ENCODE measurements at regions not wholly inside any gene's neighbourhood (a gene's known extent, or its start where the extent isn't known, plus 50 kb on each side); places are given as distances from the start of the nearest gene placed in this dataset.

- TF ChIP-seq, protein P1, sequence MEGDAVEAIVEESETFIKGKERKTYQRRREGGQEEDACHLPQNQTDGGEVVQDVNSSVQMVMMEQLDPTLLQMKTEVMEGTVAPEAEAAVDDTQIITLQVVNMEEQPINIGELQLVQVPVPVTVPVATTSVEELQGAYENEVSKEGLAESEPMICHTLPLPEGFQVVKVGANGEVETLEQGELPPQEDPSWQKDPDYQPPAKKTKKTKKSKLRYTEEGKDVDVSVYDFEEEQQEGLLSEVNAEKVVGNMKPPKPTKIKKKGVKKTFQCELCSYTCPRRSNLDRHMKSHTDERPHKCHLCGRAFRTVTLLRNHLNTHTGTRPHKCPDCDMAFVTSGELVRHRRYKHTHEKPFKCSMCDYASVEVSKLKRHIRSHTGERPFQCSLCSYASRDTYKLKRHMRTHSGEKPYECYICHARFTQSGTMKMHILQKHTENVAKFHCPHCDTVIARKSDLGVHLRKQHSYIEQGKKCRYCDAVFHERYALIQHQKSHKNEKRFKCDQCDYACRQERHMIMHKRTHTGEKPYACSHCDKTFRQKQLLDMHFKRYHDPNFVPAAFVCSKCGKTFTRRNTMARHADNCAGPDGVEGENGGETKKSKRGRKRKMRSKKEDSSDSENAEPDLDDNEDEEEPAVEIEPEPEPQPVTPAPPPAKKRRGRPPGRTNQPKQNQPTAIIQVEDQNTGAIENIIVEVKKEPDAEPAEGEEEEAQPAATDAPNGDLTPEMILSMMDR (IDR thresholded peaks at IDR 0.05; ENCODE audit: borderline replicate concordance, insufficient read depth, low read depth, low read length), result no peak
- H3K4me3 ChIP-seq (ENCODE audit: low read depth, low read length), result no peak overlapping the region
Observed at GRCh38 chr16:65213866-65214595, 92.2 kb upstream of the CDH11 start.

DNA sequence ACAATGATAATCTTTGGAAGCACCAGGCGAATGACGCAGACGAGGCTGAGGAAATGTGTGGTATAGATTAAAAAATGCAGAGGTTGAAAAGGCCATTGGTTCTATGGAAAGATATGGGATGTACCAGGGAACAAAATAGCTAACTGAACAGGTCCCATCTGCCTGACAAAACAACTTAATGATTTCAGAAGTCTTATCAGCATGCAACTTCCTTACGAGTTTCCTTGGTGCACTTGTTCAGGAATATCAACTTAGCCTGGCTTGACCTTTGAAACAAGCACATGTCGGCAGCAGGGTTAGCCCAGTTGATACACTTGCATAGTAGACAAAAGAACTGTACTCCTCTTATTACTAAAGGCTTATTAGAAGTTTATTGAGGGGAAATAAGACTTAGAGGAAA is 90.9 kb upstream of the CDH11 start:
- TF ChIP-seq, protein P1 (IDR thresholded peaks at IDR 0.05; ENCODE audit: borderline replicate concordance, insufficient read depth, low read depth, low read length), result no peak
- no peak overlapping the region for H3K4me3 ChIP-seq (ENCODE audit: low read depth, low read length)

GRCh38 chr16:65212240-65212639 is 90.4 kb upstream of the CDH11 start:
- TF ChIP-seq, protein P1 (IDR thresholded peaks at IDR 0.05; ENCODE audit: borderline replicate concordance, insufficient read depth, low read depth, low read length), result no peak
- no peak overlapping the region for H3K4me3 ChIP-seq (ENCODE audit: low read depth, low read length)

GRCh38 chr16:65202461-65202860 is 80.6 kb upstream of the CDH11 start:
- no peak overlapping the region for H3K4me3 ChIP-seq (ENCODE audit: low read depth, low read length)
- TF ChIP-seq, protein P1 (IDR thresholded peaks at IDR 0.05; ENCODE audit: borderline replicate concordance, insufficient read depth, low read depth, low read length), result no peak

GRCh38 chr16:65201511-65201910 is 79.6 kb upstream of the CDH11 start:
- no peak overlapping the region for H3K4me3 ChIP-seq (ENCODE audit: low read depth, low read length)
- TF ChIP-seq, protein P1 (IDR thresholded peaks at IDR 0.05; ENCODE audit: borderline replicate concordance, insufficient read depth, low read depth, low read length), result no peak

DNA sequence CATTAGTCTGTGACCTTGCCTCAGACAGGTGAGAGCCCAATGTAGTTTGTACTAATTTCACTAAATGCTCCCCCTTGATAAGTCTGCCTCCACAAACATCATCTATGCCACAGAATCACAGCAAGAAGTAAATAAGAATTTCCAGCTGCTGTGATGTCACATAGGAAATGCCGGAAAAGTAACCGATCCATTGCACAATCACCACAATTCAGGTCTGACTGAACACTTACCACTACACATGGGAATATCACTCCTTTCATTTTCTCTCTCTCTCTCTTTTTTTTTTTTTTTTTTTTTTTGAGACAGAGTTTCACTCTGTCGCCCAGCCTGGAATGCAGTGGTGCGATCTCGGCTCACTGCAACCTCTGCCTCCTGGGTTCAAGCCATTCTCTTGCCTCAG is 79.0 kb upstream of the CDH11 start:
- TF ChIP-seq, protein P1 (IDR thresholded peaks at IDR 0.05; ENCODE audit: borderline replicate concordance, insufficient read depth, low read depth, low read length), result no peak

GRCh38 chr16:65200156-65200773 is 78.4 kb upstream of the CDH11 start:
- no peak overlapping the region for H3K4me3 ChIP-seq (ENCODE audit: low read depth, low read length)
- TF ChIP-seq, protein P1 (IDR thresholded peaks at IDR 0.05; ENCODE audit: borderline replicate concordance, insufficient read depth, low read depth, low read length), result no peak

More for the DNA sequence above, 79.0 kb upstream of the CDH11 start:
- no peak overlapping the region for H3K4me3 ChIP-seq (ENCODE audit: low read depth, low read length)

Measured in GM12875 (cell line).